Cardiac muscle cell (in vitro differentiated cells and primary cell): ENCODE measurements at regions not wholly inside any gene's neighbourhood (a gene's known extent, or its start where the extent isn't known, plus 50 kb on each side); places are given as distances from the start of the nearest gene placed in this dataset.

Experiments
- DNase-seq, 2 donors: peaks; one replicate each; pipeline versions ENCODE4 v3.0.0 to v3.0.0-alpha.2; 2010 to 2017; ENCODE audit warnings: low read depth in 1 of 2, low spot score in 1 of 2
- H3K27ac ChIP-seq: fragments of 200-600 bp; sonication (generic); 2 replicates; pipeline ENCODE4 v1.5.1; 2016
- H3K27me3 ChIP-seq: fragments of 200-600 bp; sonication (generic); 2 replicates; pipeline ENCODE4 v1.6.0; 2016; ENCODE audit warnings: control low read depth
- H3K36me3 ChIP-seq: fragments of 200-600 bp; sonication (generic); 2 replicates; pipeline ENCODE4 v1.5.1; 2016; ENCODE audit warnings: control low read depth
- H3K4me1 ChIP-seq: fragments of 200-600 bp; sonication (generic); 2 replicates; pipeline ENCODE4 v1.8.1; 2017; ENCODE audit warnings: low read depth, mild to moderate bottlenecking, mixed run types
- H3K4me3 ChIP-seq: fragments of 200-600 bp; sonication (generic); 2 replicates; pipeline ENCODE4 v1.5.1; 2016; ENCODE audit warnings: mild to moderate bottlenecking
- H3K9me3 ChIP-seq: fragments of 200-600 bp; sonication (generic); 2 replicates; pipeline ENCODE4 v1.5.1; 2017; ENCODE audit warnings: low read depth, mild to moderate bottlenecking, control low read depth
- TF ChIP-seq, protein P1 (sequence below): IDR thresholded peaks from 2 replicates; pipeline ENCODE4 v1.5.1; 2012; ENCODE audit warnings: low read depth, mild to moderate bottlenecking, low read length

DNA sequence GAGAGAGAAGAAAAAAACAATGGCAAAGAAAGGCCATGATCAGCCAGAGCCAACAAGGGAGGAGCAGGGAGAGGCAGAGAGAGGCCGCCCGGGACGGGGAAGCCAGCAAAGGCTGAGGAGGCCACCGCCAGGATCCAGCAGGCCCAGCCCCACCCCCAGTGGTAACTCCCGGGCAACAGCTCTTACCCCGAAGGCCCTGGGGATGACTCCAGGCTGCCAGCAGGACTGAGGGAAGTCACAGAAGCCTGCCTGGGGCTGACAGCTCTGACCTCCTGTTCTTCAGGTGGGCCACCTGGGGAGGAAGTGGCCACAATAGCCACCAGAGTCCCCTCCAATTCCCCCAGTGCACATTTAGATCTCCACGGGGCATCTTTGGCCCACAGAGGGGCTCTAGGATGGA lies 184.3 kb upstream of the LINGO1 start:
- H3K4me3 ChIP-seq: no peak overlapping the region
- no peaks in the 10 kb centered on the region for H3K36me3 ChIP-seq
- no peak for DNase-seq
- TF ChIP-seq, protein P1, sequence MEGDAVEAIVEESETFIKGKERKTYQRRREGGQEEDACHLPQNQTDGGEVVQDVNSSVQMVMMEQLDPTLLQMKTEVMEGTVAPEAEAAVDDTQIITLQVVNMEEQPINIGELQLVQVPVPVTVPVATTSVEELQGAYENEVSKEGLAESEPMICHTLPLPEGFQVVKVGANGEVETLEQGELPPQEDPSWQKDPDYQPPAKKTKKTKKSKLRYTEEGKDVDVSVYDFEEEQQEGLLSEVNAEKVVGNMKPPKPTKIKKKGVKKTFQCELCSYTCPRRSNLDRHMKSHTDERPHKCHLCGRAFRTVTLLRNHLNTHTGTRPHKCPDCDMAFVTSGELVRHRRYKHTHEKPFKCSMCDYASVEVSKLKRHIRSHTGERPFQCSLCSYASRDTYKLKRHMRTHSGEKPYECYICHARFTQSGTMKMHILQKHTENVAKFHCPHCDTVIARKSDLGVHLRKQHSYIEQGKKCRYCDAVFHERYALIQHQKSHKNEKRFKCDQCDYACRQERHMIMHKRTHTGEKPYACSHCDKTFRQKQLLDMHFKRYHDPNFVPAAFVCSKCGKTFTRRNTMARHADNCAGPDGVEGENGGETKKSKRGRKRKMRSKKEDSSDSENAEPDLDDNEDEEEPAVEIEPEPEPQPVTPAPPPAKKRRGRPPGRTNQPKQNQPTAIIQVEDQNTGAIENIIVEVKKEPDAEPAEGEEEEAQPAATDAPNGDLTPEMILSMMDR: no peak
- H3K4me1 ChIP-seq: no peaks in the 10 kb centered on the region
- no peaks in the 10 kb centered on the region for H3K9me3 ChIP-seq
- H3K27ac ChIP-seq: no peak overlapping the region
- H3K27me3 ChIP-seq: peaks cover 58% of the 10 kb centered on the region

DNA sequence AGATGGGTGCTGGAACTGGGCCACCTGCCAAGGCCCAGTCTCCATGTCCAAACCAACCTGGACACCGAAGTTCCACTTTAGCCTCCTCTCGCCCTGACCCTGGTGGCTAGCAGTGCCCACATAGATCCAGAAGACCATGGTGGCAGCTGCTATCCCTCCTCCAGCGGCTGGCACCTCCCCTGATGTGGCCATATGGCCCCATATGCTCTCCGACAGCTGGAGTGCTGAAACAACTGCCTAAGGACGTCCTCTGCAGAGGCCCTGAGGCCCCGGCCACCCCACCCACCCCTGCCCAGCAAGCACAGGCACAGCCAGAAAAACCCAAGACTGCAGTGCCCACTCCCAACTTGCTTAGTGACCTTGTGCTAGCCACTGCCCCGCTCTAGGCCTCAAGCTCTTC lies 182.3 kb upstream of the LINGO1 start:
- TF ChIP-seq, protein P1: no peak
- Histone ChIP-seq H3K27ac (no peak overlapping the region), H3K4me3 (no peak overlapping the region), H3K4me1 (no peaks in the 10 kb centered on the region), H3K36me3 (no peaks in the 10 kb centered on the region), H3K9me3 (no peaks in the 10 kb centered on the region), H3K27me3 (peaks cover 40% of the 10 kb centered on the region)
- no peak for DNase-seq

DNA sequence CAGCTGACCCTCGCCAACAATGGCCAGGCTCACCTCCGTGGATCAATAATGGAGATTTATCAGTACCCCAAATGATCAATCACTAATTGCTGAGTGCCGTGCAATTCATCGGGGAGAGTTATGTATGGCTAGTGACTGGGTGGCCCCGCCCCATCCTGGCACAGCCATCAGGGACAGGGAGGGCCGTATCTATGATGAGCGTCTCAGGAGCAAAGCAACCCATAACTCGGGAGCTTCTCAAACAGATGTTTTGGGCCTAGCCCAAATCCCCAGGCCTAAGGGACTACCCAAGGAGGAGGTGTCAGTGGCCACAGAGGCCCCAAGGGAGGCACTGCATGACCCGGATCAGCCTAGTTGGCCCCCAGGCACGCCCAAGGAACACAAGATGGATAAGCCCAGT lies 180.0 kb upstream of the LINGO1 start:
- no peak overlapping the region for H3K27ac ChIP-seq
- no peak overlapping the region for H3K4me3 ChIP-seq
- DNase-seq: no peak
- no peaks in the 10 kb centered on the region for H3K36me3 ChIP-seq
- peaks cover 16% of the 10 kb centered on the region for H3K27me3 ChIP-seq
- H3K9me3 ChIP-seq: no peaks in the 10 kb centered on the region
- H3K4me1 ChIP-seq: no peaks in the 10 kb centered on the region
- TF ChIP-seq, protein P1: no peak

DNA sequence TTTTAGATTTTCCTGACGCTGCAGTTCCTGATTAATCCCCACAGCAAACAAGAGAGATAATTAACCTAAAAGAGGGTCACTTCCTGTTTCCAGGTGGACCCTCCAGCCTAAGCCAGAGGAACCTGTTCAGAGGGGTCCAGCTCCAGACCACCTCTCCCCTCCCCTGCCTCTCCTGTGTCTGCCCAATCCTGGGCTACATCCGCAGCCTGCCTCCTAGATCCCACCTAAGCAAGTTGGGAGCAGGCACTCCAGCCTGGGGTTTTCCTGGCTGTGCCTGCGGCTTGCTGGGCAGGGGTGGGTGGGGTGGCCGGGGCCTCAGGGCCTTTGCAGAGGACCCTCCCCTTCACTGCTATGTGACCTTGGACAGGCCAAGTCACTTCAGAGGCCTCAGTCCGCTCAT lies 178.6 kb upstream of the LINGO1 start:
- peaks cover 4% of the 10 kb centered on the region for H3K27me3 ChIP-seq
- no peak overlapping the region for H3K27ac ChIP-seq
- DNase-seq: no peak
- TF ChIP-seq, protein P1: no peak
- no peak overlapping the region for H3K4me3 ChIP-seq
- no peaks in the 10 kb centered on the region for H3K36me3 ChIP-seq
- H3K9me3 ChIP-seq: no peaks in the 10 kb centered on the region
- H3K4me1 ChIP-seq: no peaks in the 10 kb centered on the region

DNA sequence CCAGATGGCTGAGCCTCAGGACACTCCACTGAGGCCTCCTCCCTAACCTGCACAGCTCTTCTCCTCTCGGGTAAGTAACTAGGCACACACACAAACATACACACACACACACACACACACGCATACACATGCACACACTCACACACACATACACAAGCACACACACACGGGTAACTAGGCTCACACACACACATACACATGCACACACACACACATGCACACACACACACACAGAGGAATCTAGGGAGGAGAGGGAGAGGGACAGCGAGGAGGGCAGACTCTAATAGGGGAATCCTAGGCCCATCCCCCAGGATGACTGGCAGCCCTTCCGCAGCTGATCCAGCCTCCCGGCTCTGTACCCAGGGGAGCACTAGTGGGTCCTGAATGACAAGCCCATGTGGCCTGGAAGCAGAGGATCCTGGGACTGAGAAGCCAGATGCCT lies 177.4 kb upstream of the LINGO1 start:
- H3K27me3 ChIP-seq: no peaks in the 10 kb centered on the region
- DNase-seq: peak; percentile 21 to 25
- no peak overlapping the region for H3K27ac ChIP-seq
- no peaks in the 10 kb centered on the region for H3K36me3 ChIP-seq
- TF ChIP-seq, protein P1: no peak
- H3K4me1 ChIP-seq: no peaks in the 10 kb centered on the region
- H3K9me3 ChIP-seq: no peaks in the 10 kb centered on the region
- H3K4me3 ChIP-seq: no peak overlapping the region
